K562 (cell line): ENCODE measurements at regions not wholly inside any gene's neighbourhood (a gene's known extent, or its start where the extent isn't known, plus 50 kb on each side); places are given as distances from the start of the nearest gene placed in this dataset.

Experiments used
- ATAC-seq: fragments of 200-7000 bp; cut with Tn5 transposase; 3 replicates; pipeline ENCODE4 v1.9.1; 2020; ENCODE audit warnings: moderate library complexity
- BruUV-seq: library from RNA; stranded (reverse); fragments of 400-500 nt; replicated peaks from 2 replicates; lab custom pipeline; 2021; lab: Mats Ljungman, UMichigan
- CTCF ChIA-PET: fragments of 300-600 bp; formaldehyde crosslinking; extraction: SDS; loops from one replicate; lab custom pipeline; 2021; ENCODE audit warnings: low intra/inter-chr PET ratio; lab: Yijun Ruan, JAX
- POLR2A ChIA-PET: fragments of 300-600, 350-650 bp; sonication (Branson Sonifier 250); formaldehyde crosslinking; extraction: SDS; loops from one replicate; lab custom pipeline; 2021; ENCODE audit warnings: antibody characterized with exemption, inconsistent platforms; lab: Yijun Ruan, JAX
- DNase-seq, 4 experiments: peaks; one replicate each; pipeline versions ENCODE4 v3.0.0 to v3.0.0-alpha.2; 2011 to 2018; ENCODE audit warnings: low spot score in 3 of 4, mixed read lengths in 3 of 4; ENCODE audit errors: extremely low read depth in 1 of 4
- FAIRE-seq: peaks from 2 replicates; lab custom pipeline; 2011; peaks lifted over from hg19 to GRCh38; lab: Jason Lieb, UNC
- H2AFZ ChIP-seq: 2 replicates; pipeline ENCODE4 v1.6.0; 2011; ENCODE audit warnings: low read depth, low read length, control low read depth, inconsistent platforms
- H3K27ac ChIP-seq: fragments of 200-600 bp; 3 replicates; pipeline ENCODE4 v1.8.0; 2011; ENCODE audit warnings: low read depth, mild to moderate bottlenecking, control low read depth, inconsistent platforms, low read length, moderate library complexity, mixed read lengths; ENCODE audit errors: extremely low read depth
- H3K27me3 ChIP-seq, 2 experiments: fragments of 300-600 bp in 1 of 2; 2 replicates in 1 of 2; 3 replicates in 1 of 2; pipeline versions ENCODE4 v1.6.0 to v1.8.0; 2011; ENCODE audit warnings: inconsistent platforms in 2 of 2, low read length in 2 of 2, mild to moderate bottlenecking in 1 of 2, mixed read lengths in 1 of 2, moderate library complexity in 1 of 2; ENCODE audit not compliant: control insufficient read depth in 2 of 2, insufficient read depth in 2 of 2
- H3K36me3 ChIP-seq: fragments of 300-600 bp; 3 replicates; pipeline ENCODE4 v1.8.0; 2011; ENCODE audit warnings: mild to moderate bottlenecking, low read length, inconsistent platforms; ENCODE audit not compliant: control insufficient read depth, insufficient read depth
- H3K4me1 ChIP-seq, 2 experiments: fragments of 200-600 bp in 1 of 2; replicated peaks in 1 of 2; 2 replicates in 1 of 2; 3 replicates in 1 of 2; pipeline versions ENCODE4 v1.5.1 to v1.8.0; 2011; ENCODE audit warnings: inconsistent platforms in 2 of 2, low read length in 2 of 2, mild to moderate bottlenecking in 1 of 2, mixed read lengths in 1 of 2, moderate library complexity in 1 of 2; ENCODE audit not compliant: control insufficient read depth in 2 of 2, insufficient read depth in 2 of 2
- H3K4me2 ChIP-seq: 2 replicates; pipeline ENCODE4 v1.6.1; 2011; ENCODE audit warnings: low read length, control low read depth, inconsistent platforms, mixed read lengths; ENCODE audit not compliant: insufficient read depth
- H3K4me3 ChIP-seq: fragments of 200-600 bp; sonication (generic), shearing (Covaris generic); 2 replicates; pipeline ENCODE4 v1.5.1; 2016; ENCODE audit warnings: control low read depth, inconsistent platforms
- H3K79me2 ChIP-seq: fragments of 200-600 bp; 3 replicates; pipeline ENCODE4 v1.8.0; 2011; ENCODE audit warnings: low read length, inconsistent platforms; ENCODE audit not compliant: control insufficient read depth, insufficient read depth
- H3K9ac ChIP-seq, 2 experiments: 2 replicates each; pipeline versions ENCODE4 v1.6.0 to v1.6.1; 2011; ENCODE audit warnings: low read depth in 2 of 2, low read length in 2 of 2, control low read depth in 1 of 2, inconsistent platforms in 1 of 2, mild to moderate bottlenecking in 1 of 2, mixed read lengths in 1 of 2; ENCODE audit not compliant: insufficient read depth in 1 of 2
- H3K9me1 ChIP-seq: one replicate; pipeline ENCODE4 v1.6.0; 2011; ENCODE audit warnings: inconsistent platforms, mild to moderate bottlenecking, low read length, moderate library complexity; ENCODE audit not compliant: control insufficient read depth, insufficient read depth
- H3K9me3 ChIP-seq: replicated peaks from 2 replicates; pipeline ENCODE4 v1.5.1; 2011; ENCODE audit warnings: low read depth, low read length, inconsistent platforms; ENCODE audit not compliant: control insufficient read depth, insufficient read depth
- H4K20me1 ChIP-seq: replicated peaks from 2 replicates; pipeline ENCODE4 v1.6.1; 2011; ENCODE audit warnings: low read length, inconsistent platforms, mixed read lengths; ENCODE audit not compliant: control insufficient read depth, insufficient read depth
- ELF1 ChIP-seq: fragments of 200-800 bp; sonication (Bioruptor generic); IDR thresholded peaks from 2 replicates; pipeline ENCODE4 v1.6.1; 2016; ENCODE audit warnings: missing genetic modification characterization, missing compliant biosample characterization
- EP300 ChIP-seq: IDR thresholded peaks from 2 replicates; pipeline ENCODE4 v1.6.1; 2012; ENCODE audit warnings: low read length, improper control_type of control experiment
- KLF16 ChIP-seq: IDR thresholded peaks from 2 replicates; pipeline ENCODE4 v1.6.1; 2016; ENCODE audit warnings: antibody characterized with exemption
- MECOM ChIP-seq: fragments of 250-450 bp; sonication (Bioruptor Pico); IDR thresholded peaks from 2 replicates; pipeline ENCODE4 v1.8.0; 2022; ENCODE audit warnings: inconsistent platforms
- RBM17 ChIP-seq: fragments of 200-400 bp; formaldehyde crosslinking; IDR thresholded peaks from 2 replicates; pipeline ENCODE4 v1.6.1; 2017; ENCODE audit warnings: low read depth, mild to moderate bottlenecking, low read length, borderline replicate concordance
- ZNF324 ChIP-seq: fragments of 250-450 bp; sonication (Bioruptor Pico); IDR thresholded peaks from 2 replicates; pipeline ENCODE4 v1.4.0; 2020; ENCODE audit warnings: mild to moderate bottlenecking
- ZNF561 ChIP-seq: fragments of 450-650 bp; formaldehyde crosslinking; conservative IDR thresholded peaks from 2 replicates; pipeline ENCODE4 v1.4.0; 2020; ENCODE audit warnings: mild to moderate bottlenecking, moderate library complexity
- WGBS: fragments of 100-300 bp; shearing (Covaris generic); methylation state at CpG from one replicate; pipeline ENCODE4 v1.1.6; 2016; ENCODE audit warnings: low coverage, mixed read lengths; ENCODE audit not compliant: insufficient coverage; ENCODE audit errors: missing lambda C conversion rate; 5-methylcytosine and 5-hydroxymethylcytosine counted together
- in situ Hi-C: fragments of 300-500 bp; cut with MboI; formaldehyde crosslinking; loops from 4 replicates; pipeline ENCODE4 v1.15.0; 2018; ENCODE audit warnings: inconsistent platforms, mixed read lengths
- intact Hi-C: fragments of 100-400 bp; cut with micrococcal nuclease; formaldehyde crosslinking; loops from 2 replicates; pipeline ENCODE4 v1.14.2; 2022

GRCh38 chr7:155889636-155890511 lies 77.6 kb upstream of the SHH start:
- BruUV-seq, result no TSS peak
- TF ChIP-seq EP300, result no peak
- no peak for TF ChIP-seq RBM17
- TF ChIP-seq ELF1 (tag), result no peak
- no peak for TF ChIP-seq ZNF324 (CRISPR knock-in tag)
- TF ChIP-seq KLF16, result no peak
- no peak for TF ChIP-seq MECOM
- TF ChIP-seq ZNF561 (CRISPR knock-in tag), result no peak
- H3K4me1 ChIP-seq, result no peaks in the 10 kb centered on the region
- 2% methylated on average over 24 of the region's 24 CpGs for WGBS
- in situ Hi-C loops, result no loop called here
- DNase-seq (no peak), FAIRE-seq (no peak), ATAC-seq (no peak)
- no peaks in the 10 kb centered on the region for H3K79me2 ChIP-seq
- no peak overlapping the region for H3K4me3 ChIP-seq
- H3K9me3 ChIP-seq, result no peaks in the 10 kb centered on the region
- H3K9ac ChIP-seq, result no peak overlapping the region
- intact Hi-C loops, result no loop called here
- H3K27me3 ChIP-seq, result peaks cover 31 to 56% of the 10 kb centered on the region in 2 experiments; a peak in 4 of 5 replicates
- peaks cover 4% of the 10 kb centered on the region for H3K9me1 ChIP-seq
- no peak overlapping the region for H3K27ac ChIP-seq
- POLR2A ChIA-PET, result interaction anchor here (0.7 to 1.9 kb wide), 2 partner anchors 12 to 23 kb away, joined by 3 to 6 read pairs; no protein-coding TSS in a partner anchor
- peaks cover 5% of the 10 kb centered on the region for H4K20me1 ChIP-seq
- CTCF ChIA-PET, result no interaction called here
- no peaks in the 10 kb centered on the region for H3K36me3 ChIP-seq
- no peak overlapping the region for H2AFZ ChIP-seq
- H3K4me2 ChIP-seq, result no peak overlapping the region
